ENCODE measurements at regions not wholly inside any gene's neighbourhood (a gene's known extent, or its start where the extent isn't known, plus 50 kb on each side); places are given as distances from the start of the nearest gene placed in this dataset.

GRCh38 chr3:10761583-10761982, 54.4 kb upstream of the SLC6A11 start:
- no peak for FAIRE-seq
- Histone ChIP-seq H3K27ac (no peak overlapping the region), H3K9me3 (no peaks in the 10 kb centered on the region), H3K4me2 (no peak overlapping the region), H3K4me1 (no peaks in the 10 kb centered on the region), H3K4me3 (no peak overlapping the region)
- no peak for ATAC-seq
- WGBS (ENCODE audit: missing lambda C conversion rate), result 12% methylated on average over 8 of the region's 8 CpGs
- TF ChIP-seq PHF8 (IDR thresholded peaks at IDR 0.05; ENCODE audit: borderline replicate concordance, low read depth), result no peak
- TF ChIP-seq TFCP2L1 (CRISPR knock-in tag; IDR thresholded peaks at IDR 0.05), result no peak
- no peak for TF ChIP-seq CHD2 (IDR thresholded peaks at IDR 0.05; ENCODE audit: low read length, partially characterized antibody)
- no peak for TF ChIP-seq ATOH8 (CRISPR knock-in tag; IDR thresholded peaks at IDR 0.05; ENCODE audit: low read depth)
- no peak for TF ChIP-seq HDAC2 (IDR thresholded peaks at IDR 0.05)
- TF ChIP-seq MAZ (IDR thresholded peaks at IDR 0.05; ENCODE audit: borderline replicate concordance, low read depth, low read length), result no peak
- no peak for TF ChIP-seq ELK1 (IDR thresholded peaks at IDR 0.05; ENCODE audit: low read depth, low read length)
- no peak for TF ChIP-seq ESRRA (IDR thresholded peaks at IDR 0.05; ENCODE audit: borderline replicate concordance, low read length)
- no peak for TF ChIP-seq SMC3 (IDR thresholded peaks at IDR 0.05)
- TF ChIP-seq JUN (IDR thresholded peaks at IDR 0.05), result no peak
- TF ChIP-seq RAD21 (conservative IDR thresholded peaks at IDR 0.05 in 1 of 2, IDR thresholded peaks at IDR 0.05 in 1 of 2), result no peak
- no peak for TF ChIP-seq NFE2L2 (conservative IDR thresholded peaks at IDR 0.05; ENCODE audit: low read length)
- TF ChIP-seq ZFP36 (IDR thresholded peaks at IDR 0.05; ENCODE audit: borderline replicate concordance, partially characterized antibody), result no peak
- no peak for TF ChIP-seq POLR2AphosphoS2 (conservative IDR thresholded peaks at IDR 0.05; ENCODE audit: low read length)
- TF ChIP-seq KDM5A (IDR thresholded peaks at IDR 0.05), result no peak
- no peak for TF ChIP-seq CEBPB (IDR thresholded peaks at IDR 0.05)
- TF ChIP-seq EHMT2 (IDR thresholded peaks at IDR 0.05; ENCODE audit: low read depth), result no peak
- TF ChIP-seq NR3C1 (IDR thresholded peaks at IDR 0.05), result no peak
- no peak for TF ChIP-seq MAFK (IDR thresholded peaks at IDR 0.05; ENCODE audit: partially characterized antibody)
- ChIA-PET POLR2A (interaction anchor here (0.5 kb wide), 1 partner anchor 10 kb away, joined by 4 read pairs; no protein-coding TSS in a partner anchor), CTCF (interaction anchor here (0.6 to 22.9 kb wide), 9 partner anchors 8 to 1158 kb away, joined by 3 to 297 read pairs (median 4); no protein-coding TSS in a partner anchor)
- no peak for DNase-seq (ENCODE audit: low read depth in 1 of 2, low spot score in 1 of 2)

- 9% methylated on average over 5 of the region's 5 CpGs for WGBS (ENCODE audit: missing lambda C conversion rate)
- Histone ChIP-seq H3K27ac (no peak overlapping the region), H3K4me1 (no peaks in the 10 kb centered on the region), H3K4me3 (no peak overlapping the region), H3K4me2 (no peak overlapping the region), H3K9me3 (no peaks in the 10 kb centered on the region)
- FAIRE-seq (no peak), DNase-seq (ENCODE audit: low read depth in 1 of 2, low spot score in 1 of 2) (no peak), ATAC-seq (no peak)
- ChIA-PET CTCF (interaction anchor here (1.0 to 22.9 kb wide), 7 partner anchors 8 to 297 kb away, joined by 3 to 297 read pairs (median 6); no protein-coding TSS in a partner anchor), POLR2A (no interaction called here)
- no peak for TF ChIP-seq RCOR1 (IDR thresholded peaks at IDR 0.05; ENCODE audit: low read depth, low read length)
- no peak for TF ChIP-seq MAFK (IDR thresholded peaks at IDR 0.05; ENCODE audit: partially characterized antibody)
- TF ChIP-seq SMC3 (IDR thresholded peaks at IDR 0.05), result no peak
- TF ChIP-seq GATA3 (IDR thresholded peaks at IDR 0.05; ENCODE audit: borderline replicate concordance), result no peak
- TF ChIP-seq JUNB (IDR thresholded peaks at IDR 0.05), result no peak
- no peak for TF ChIP-seq CBX8 (IDR thresholded peaks at IDR 0.05)
- no peak for TF ChIP-seq CEBPB (IDR thresholded peaks at IDR 0.05)
- TF ChIP-seq PHF8 (IDR thresholded peaks at IDR 0.05; ENCODE audit: borderline replicate concordance, low read depth), result no peak
Observed at GRCh38 chr3:10762116-10762515, 53.9 kb upstream of the SLC6A11 start.

GRCh38 chr3:10762611-10763247, 53.3 kb upstream of the SLC6A11 start:
- ATAC-seq (no peak), DNase-seq (ENCODE audit: low read depth in 1 of 2, low spot score in 1 of 2) (no peak), FAIRE-seq (no peak)
- Histone ChIP-seq H3K9me3 (no peaks in the 10 kb centered on the region), H3K27ac (no peak overlapping the region), H3K4me3 (no peak overlapping the region), H3K4me1 (no peaks in the 10 kb centered on the region), H3K4me2 (no peak overlapping the region)
- ChIA-PET CTCF (interaction anchor here (0.6 to 22.9 kb wide), 9 partner anchors 7 to 297 kb away, joined by 3 to 297 read pairs (median 6); no protein-coding TSS in a partner anchor), POLR2A (no interaction called here)
- TF ChIP-seq RCOR1 (IDR thresholded peaks at IDR 0.05; ENCODE audit: low read depth, low read length), result no peak
- TF ChIP-seq CBX8 (IDR thresholded peaks at IDR 0.05), result no peak
- TF ChIP-seq JUNB (IDR thresholded peaks at IDR 0.05), result no peak
- TF ChIP-seq ZSCAN20 (CRISPR knock-in tag; IDR thresholded peaks at IDR 0.05), result no peak
- TF ChIP-seq ELK1 (IDR thresholded peaks at IDR 0.05; ENCODE audit: low read depth, low read length), result no peak
- WGBS (ENCODE audit: missing lambda C conversion rate), result 36% methylated on average over 9 of the region's 9 CpGs
